Endodermal cell (in vitro differentiated cells): ENCODE measurements at regions not wholly inside any gene's neighbourhood (a gene's known extent, or its start where the extent isn't known, plus 50 kb on each side); places are given as distances from the start of the nearest gene placed in this dataset.

Experiments used
- DNase-seq: peaks from one replicate; pipeline ENCODE4 v3.0.0-alpha.2; 2017
- H3K27ac ChIP-seq: 2 replicates; pipeline ENCODE4 v1.5.1; 2013; ENCODE audit warnings: mild to moderate bottlenecking, low read depth, low read length, moderate library complexity
- H3K27me3 ChIP-seq: 2 replicates; pipeline ENCODE4 v1.6.1; 2013; ENCODE audit warnings: mild to moderate bottlenecking, low read length, moderate library complexity; ENCODE audit not compliant: insufficient read depth, control insufficient read depth, poor library complexity, severe bottlenecking
- H3K36me3 ChIP-seq: 2 replicates; pipeline ENCODE4 v1.7.0; 2013; ENCODE audit warnings: mild to moderate bottlenecking, low read length, moderate library complexity; ENCODE audit not compliant: control insufficient read depth, insufficient read depth
- H3K4me1 ChIP-seq: one replicate; pipeline ENCODE4 v1.7.0; 2013; ENCODE audit warnings: low read length; ENCODE audit not compliant: control insufficient read depth, insufficient read depth
- H3K4me3 ChIP-seq: 2 replicates; pipeline ENCODE4 v1.5.1; 2013; ENCODE audit warnings: mild to moderate bottlenecking, low read length, moderate library complexity
- H3K9ac ChIP-seq: 2 replicates; pipeline ENCODE4 v1.6.1; 2013; ENCODE audit warnings: mild to moderate bottlenecking, low read length, moderate library complexity; ENCODE audit not compliant: poor library complexity, severe bottlenecking; ENCODE audit errors: extremely low read depth
- H3K9me3 ChIP-seq: 2 replicates; pipeline ENCODE4 v1.6.1; 2013; ENCODE audit warnings: mild to moderate bottlenecking, low read length, moderate library complexity; ENCODE audit not compliant: control insufficient read depth
- H3K27ac Mint-ChIP-seq: 2 replicates; pipeline ENCODE4 v1.8.0; 2020; ENCODE audit warnings: mixed read lengths
- H3K27me3 Mint-ChIP-seq: 2 replicates; pipeline ENCODE4 v1.8.0; 2021; ENCODE audit warnings: mild to moderate bottlenecking, mixed read lengths; ENCODE audit not compliant: insufficient read depth
- H3K36me3 Mint-ChIP-seq: 2 replicates; pipeline ENCODE4 v1.8.0; 2020; ENCODE audit warnings: low read depth, mixed read lengths
- H3K4me1 Mint-ChIP-seq: 2 replicates; pipeline ENCODE4 v1.8.0; 2020; ENCODE audit warnings: mixed read lengths
- H3K4me3 Mint-ChIP-seq: 2 replicates; pipeline ENCODE4 v1.8.0; 2020; ENCODE audit warnings: mild to moderate bottlenecking, moderate library complexity, mixed read lengths
- H3K9me3 Mint-ChIP-seq: 2 replicates; pipeline ENCODE4 v1.8.0; 2020; ENCODE audit warnings: mild to moderate bottlenecking, mixed read lengths
- CTCF ChIP-seq: fragments of 200-600 bp; sonication (generic); conservative IDR thresholded peaks from 2 replicates; pipeline ENCODE4 v1.5.0; 2021; ENCODE audit warnings: antibody characterized with exemption, mild to moderate bottlenecking
- WGBS, 2 experiments: methylation state at CpG; one replicate each; pipeline versions ENCODE4 v1.1.5 to v1.1.7; 2013; ENCODE audit warnings: missing lambda C conversion rate in 2 of 2, mixed read lengths in 1 of 2; ENCODE audit not compliant: insufficient coverage in 1 of 2, insufficient read length in 1 of 2; 5-methylcytosine and 5-hydroxymethylcytosine counted together

GRCh38 chr1:188050250-188050649, 1221.5 kb downstream of the PLA2G4A start:
- no peaks in the 10 kb centered on the region for H3K27me3 Mint-ChIP-seq
- H3K27me3 ChIP-seq = no peaks in the 10 kb centered on the region
- no peak for DNase-seq
- no peaks in the 10 kb centered on the region for H3K9me3 ChIP-seq
- H3K36me3 Mint-ChIP-seq = no peaks in the 10 kb centered on the region
- TF ChIP-seq CTCF = no peak
- H3K4me3 Mint-ChIP-seq = no peak overlapping the region
- H3K4me1 ChIP-seq = no peaks in the 10 kb centered on the region
- no peak overlapping the region for H3K27ac ChIP-seq
- no peaks in the 10 kb centered on the region for H3K36me3 ChIP-seq
- no peak overlapping the region for H3K9ac ChIP-seq
- H3K27ac Mint-ChIP-seq = no peak overlapping the region
- H3K4me1 Mint-ChIP-seq = no peaks in the 10 kb centered on the region
- H3K4me3 ChIP-seq = no peak overlapping the region
- no peaks in the 10 kb centered on the region for H3K9me3 Mint-ChIP-seq

GRCh38 chr1:188056011-188056410, 1227.3 kb downstream of the PLA2G4A start:
- Histone ChIP-seq H3K27me3 (no peaks in the 10 kb centered on the region), H3K9ac (no peak overlapping the region), H3K36me3 (no peaks in the 10 kb centered on the region), H3K4me1 (no peaks in the 10 kb centered on the region), H3K27ac (no peak overlapping the region), H3K9me3 (no peaks in the 10 kb centered on the region), H3K4me3 (no peak overlapping the region)
- Mint-ChIP-seq H3K27me3 (no peaks in the 10 kb centered on the region), H3K36me3 (no peaks in the 10 kb centered on the region), H3K9me3 (no peaks in the 10 kb centered on the region), H3K27ac (no peak overlapping the region), H3K4me3 (no peak overlapping the region), H3K4me1 (no peaks in the 10 kb centered on the region)
- WGBS, 2 experiments = 89 to 91% methylated on average over 5 to 7 of the region's 7 CpGs
- TF ChIP-seq CTCF = no peak
- DNase-seq = no peak

GRCh38 chr1:188058801-188059200, 1230.1 kb downstream of the PLA2G4A start:
- Histone ChIP-seq H3K4me1 (no peaks in the 10 kb centered on the region), H3K9me3 (no peaks in the 10 kb centered on the region), H3K27me3 (no peaks in the 10 kb centered on the region), H3K36me3 (no peaks in the 10 kb centered on the region), H3K9ac (no peak overlapping the region), H3K4me3 (no peak overlapping the region), H3K27ac (no peak overlapping the region)
- Mint-ChIP-seq H3K27ac (no peak overlapping the region), H3K9me3 (no peaks in the 10 kb centered on the region), H3K4me3 (no peak overlapping the region), H3K36me3 (no peaks in the 10 kb centered on the region), H3K4me1 (no peaks in the 10 kb centered on the region), H3K27me3 (no peaks in the 10 kb centered on the region)
- DNase-seq = no peak
- no peak for TF ChIP-seq CTCF
- WGBS, 2 experiments = 83 to 100% methylated on average over 1 of the region's 1 CpG
